Naive thymus-derived CD8-positive, alpha-beta T cell (primary cell): ENCODE measurements at regions not wholly inside any gene's neighbourhood (a gene's known extent, or its start where the extent isn't known, plus 50 kb on each side); places are given as distances from the start of the nearest gene placed in this dataset.

Source experiments
- ATAC-seq, 2 donors: fragments of 150-1000 bp; cut with Tn5 transposase in 1 of 2; sonication (Bioruptor Pico), chemical (Tn5 transposase) in 1 of 2; 1 replicate in 1 of 2; 2 replicates in 1 of 2; pipeline ENCODE4 v1.10.0; 2021; ENCODE audit warnings: mild to moderate bottlenecking in 2 of 2, moderate library complexity in 2 of 2
- POLR2A ChIA-PET: fragments of 350-600 bp; sonication (Branson Sonifier 250); formaldehyde crosslinking; loops from one replicate; lab custom pipeline; 2021; ENCODE audit warnings: antibody characterized with exemption; lab: Charles Lee
- DNase-seq, 10 donors: peaks; one replicate each; pipeline versions ENCODE4 v3.0.0 to v3.0.0-alpha.2; 2020 to 2022
- H3K27ac Mint-ChIP-seq, 10 donors: one replicate each; pipeline ENCODE4 v1.8.0; 2020 to 2022; ENCODE audit warnings: mild to moderate bottlenecking in 10 of 10, mixed read lengths in 10 of 10, moderate library complexity in 4 of 10, inconsistent platforms in 1 of 10
- H3K27me3 Mint-ChIP-seq, 5 donors: one replicate each; pipeline ENCODE4 v1.8.0; 2021 to 2022; ENCODE audit warnings: mixed read lengths in 5 of 5
- H3K36me3 Mint-ChIP-seq, 3 donors: one replicate each; pipeline ENCODE4 v1.8.0; 2020 to 2022; ENCODE audit warnings: mixed read lengths in 3 of 3, mild to moderate bottlenecking in 2 of 3, inconsistent platforms in 1 of 3
- H3K4me1 Mint-ChIP-seq, 4 donors: one replicate each; pipeline ENCODE4 v1.8.0; 2021 to 2022; ENCODE audit warnings: mixed read lengths in 4 of 4
- H3K4me3 Mint-ChIP-seq, 10 donors: one replicate each; pipeline ENCODE4 v1.8.0; 2020 to 2022; ENCODE audit warnings: mild to moderate bottlenecking in 10 of 10, mixed read lengths in 10 of 10, moderate library complexity in 6 of 10, inconsistent platforms in 1 of 10
- H3K9me3 Mint-ChIP-seq, 9 donors: one replicate each; pipeline ENCODE4 v1.8.0; 2020 to 2022; ENCODE audit warnings: mixed read lengths in 9 of 9, mild to moderate bottlenecking in 3 of 9, inconsistent platforms in 1 of 9, moderate library complexity in 1 of 9

GRCh38 chrX:40182615-40183014 is 84.9 kb upstream of the BCOR start:
- Mint-ChIP-seq H3K4me1 (peaks cover 0 to 17% (median 11%) of the 10 kb centered on the region in 4 donors), H3K27me3 (no peaks in the 10 kb centered on the region), H3K36me3 (peaks cover 0 to 10% (median 0%) of the 10 kb centered on the region in 3 donors), H3K9me3 (peaks cover 0 to 13% (median 10%) of the 10 kb centered on the region in 9 donors), H3K4me3 (no peak overlapping the region), H3K27ac (no peak overlapping the region)
- DNase-seq (no peak), ATAC-seq (no peak)
- POLR2A ChIA-PET = no interaction called here

GRCh38 chrX:40182095-40182494 is 84.3 kb upstream of the BCOR start:
- Mint-ChIP-seq H3K4me1 (peaks cover 2 to 22% (median 15%) of the 10 kb centered on the region in 4 donors), H3K27me3 (no peaks in the 10 kb centered on the region), H3K4me3 (no peak overlapping the region), H3K9me3 (peaks cover 0 to 13% (median 10%) of the 10 kb centered on the region in 9 donors), H3K27ac (no peak overlapping the region), H3K36me3 (peaks cover 0 to 10% (median 0%) of the 10 kb centered on the region in 3 donors)
- ATAC-seq (no peak), DNase-seq (no peak)
- POLR2A ChIA-PET = no interaction called here

GRCh38 chrX:40179283-40179682 is 81.5 kb upstream of the BCOR start:
- no peaks in the 10 kb centered on the region for H3K27me3 Mint-ChIP-seq
- H3K9me3 Mint-ChIP-seq = peaks cover 0 to 4% (median 0%) of the 10 kb centered on the region in 9 donors
- POLR2A ChIA-PET = interaction anchor here (1.1 to 16.4 kb wide), 3 partner anchors 14 to 82 kb away, joined by 3 to 269 read pairs (median 4); partner anchors contain the start of gene BCOR
- no peak overlapping the region for H3K4me3 Mint-ChIP-seq
- ATAC-seq (no peak), DNase-seq (no peak)
- H3K4me1 Mint-ChIP-seq = peaks cover 7 to 29% (median 18%) of the 10 kb centered on the region in 4 donors
- H3K27ac Mint-ChIP-seq = peak overlapping the region in 3 of 10 donors; percentile 15 to 49 (median 32)
- no peaks in the 10 kb centered on the region for H3K36me3 Mint-ChIP-seq

GRCh38 chrX:40177942-40178715 is 80.4 kb upstream of the BCOR start:
- POLR2A ChIA-PET = interaction anchor here (1.0 to 16.4 kb wide), 14 partner anchors 12 to 907 kb away, joined by 3 to 269 read pairs (median 10); partner anchors contain the start of genes BCOR and USP9X
- no peaks in the 10 kb centered on the region for H3K27me3 Mint-ChIP-seq
- ATAC-seq (no peak), DNase-seq (peak in 1 of 10 donors; percentile 14)
- peak overlapping the region; percentile 46 to 94 (median 90) for H3K4me3 Mint-ChIP-seq
- no peaks in the 10 kb centered on the region for H3K36me3 Mint-ChIP-seq
- peaks cover 0 to 4% (median 0%) of the 10 kb centered on the region in 9 donors for H3K9me3 Mint-ChIP-seq
- H3K4me1 Mint-ChIP-seq = peaks cover 10 to 40% (median 25%) of the 10 kb centered on the region in 4 donors
- peak overlapping the region; percentile 23 to 100 (median 99) for H3K27ac Mint-ChIP-seq

- Mint-ChIP-seq H3K4me1 (peaks cover 14 to 44% (median 30%) of the 10 kb centered on the region in 4 donors), H3K4me3 (peak overlapping the region; percentile 84 to 94 (median 90)), H3K36me3 (no peaks in the 10 kb centered on the region), H3K27ac (peak overlapping the region; percentile 95 to 100 (median 99)), H3K27me3 (no peaks in the 10 kb centered on the region), H3K9me3 (peaks cover 0 to 4% (median 0%) of the 10 kb centered on the region in 9 donors)
- POLR2A ChIA-PET = interaction anchor here (0.8 to 16.4 kb wide), 18 partner anchors 11 to 907 kb away, joined by 3 to 269 read pairs (median 7); partner anchors contain the start of genes BCOR and USP9X
- ATAC-seq (no peak), DNase-seq (no peak)
Observed at GRCh38 chrX:40177489-40177888, 79.7 kb upstream of the BCOR start.

- H3K4me1 Mint-ChIP-seq = peaks cover 14 to 44% (median 30%) of the 10 kb centered on the region in 4 donors
- DNase-seq (peak in 1 of 10 donors; percentile 17), ATAC-seq (peak; percentile 12 to 21)
- peak overlapping the region; percentile 84 to 94 (median 90) for H3K4me3 Mint-ChIP-seq
- H3K36me3 Mint-ChIP-seq = no peaks in the 10 kb centered on the region
- POLR2A ChIA-PET = interaction anchor here (0.7 to 16.4 kb wide), 27 partner anchors 10 to 1159 kb away, joined by 3 to 269 read pairs (median 5); partner anchors contain the start of genes BCOR, DDX3X and USP9X
- H3K27ac Mint-ChIP-seq = peak overlapping the region; percentile 95 to 100 (median 99)
- no peaks in the 10 kb centered on the region for H3K27me3 Mint-ChIP-seq
- H3K9me3 Mint-ChIP-seq = peaks cover 0 to 6% (median 0%) of the 10 kb centered on the region in 9 donors
Observed at GRCh38 chrX:40177117-40177430, 79.3 kb upstream of the BCOR start.

GRCh38 chrX:40176351-40177116 is 78.8 kb upstream of the BCOR start:
- ATAC-seq (peak; percentile 44 to 58), DNase-seq (peak; percentile 71 to 90 (median 80))
- peak overlapping the region; percentile 96 to 100 (median 99) for H3K27ac Mint-ChIP-seq
- H3K27me3 Mint-ChIP-seq = no peaks in the 10 kb centered on the region
- peaks cover 14 to 44% (median 30%) of the 10 kb centered on the region in 4 donors for H3K4me1 Mint-ChIP-seq
- H3K9me3 Mint-ChIP-seq = peaks cover 0 to 7% (median 0%) of the 10 kb centered on the region in 9 donors
- peak overlapping the region; percentile 88 to 94 (median 91) for H3K4me3 Mint-ChIP-seq
- H3K36me3 Mint-ChIP-seq = no peaks in the 10 kb centered on the region
- POLR2A ChIA-PET = interaction anchor here (0.7 to 16.4 kb wide), 27 partner anchors 10 to 1360 kb away, joined by 3 to 269 read pairs (median 6); partner anchors contain the start of genes BCOR, DDX3X and USP9X

GRCh38 chrX:40175511-40176350 is 78.0 kb upstream of the BCOR start:
- POLR2A ChIA-PET = interaction anchor here (0.9 to 16.4 kb wide), 22 partner anchors 9 to 1359 kb away, joined by 3 to 269 read pairs (median 6); partner anchors contain the start of genes BCOR and USP9X

GRCh38 chrX:40174854-40175510 is 77.2 kb upstream of the BCOR start:
- peak in 1 of 10 donors; percentile 40 for DNase-seq
- POLR2A ChIA-PET = interaction anchor here (0.7 to 16.4 kb wide), 7 partner anchors 9 to 879 kb away, joined by 3 to 269 read pairs (median 4); partner anchors contain the start of gene BCOR

More at GRCh38 chrX:40175511-40176350, 78.0 kb upstream of the BCOR start:
- ATAC-seq (peak; percentile 40 to 54), DNase-seq (peak; percentile 54 to 92 (median 76))
- peak overlapping the region; percentile 88 to 94 (median 91) for H3K4me3 Mint-ChIP-seq
- no peaks in the 10 kb centered on the region for H3K36me3 Mint-ChIP-seq
- H3K27me3 Mint-ChIP-seq = no peaks in the 10 kb centered on the region
- H3K4me1 Mint-ChIP-seq = peaks cover 15 to 49% (median 34%) of the 10 kb centered on the region in 4 donors
- H3K9me3 Mint-ChIP-seq = peaks cover 0 to 7% (median 0%) of the 10 kb centered on the region in 9 donors
- peak overlapping the region; percentile 96 to 100 (median 99) for H3K27ac Mint-ChIP-seq

GRCh38 chrX:40174001-40174853 is 76.5 kb upstream of the BCOR start:
- POLR2A ChIA-PET = interaction anchor here (0.7 to 16.4 kb wide), 8 partner anchors 8 to 878 kb away, joined by 3 to 269 read pairs (median 4); partner anchors contain the start of gene BCOR
- peak in 3 of 10 donors; percentile 37 to 42 (median 38) for DNase-seq
- peak overlapping the region; percentile 88 to 94 (median 92) for H3K4me3 Mint-ChIP-seq
- H3K36me3 Mint-ChIP-seq = no peaks in the 10 kb centered on the region
- H3K27me3 Mint-ChIP-seq = no peaks in the 10 kb centered on the region
- H3K27ac Mint-ChIP-seq = peak overlapping the region; percentile 96 to 100 (median 98)
- H3K9me3 Mint-ChIP-seq = peaks cover 0 to 7% (median 0%) of the 10 kb centered on the region in 9 donors
- H3K4me1 Mint-ChIP-seq = peaks cover 18 to 54% (median 43%) of the 10 kb centered on the region in 4 donors
- ATAC-seq = no peak

More at GRCh38 chrX:40174854-40175510, 77.2 kb upstream of the BCOR start:
- peak overlapping the region; percentile 88 to 94 (median 92) for H3K4me3 Mint-ChIP-seq
- H3K4me1 Mint-ChIP-seq = peaks cover 17 to 54% (median 38%) of the 10 kb centered on the region in 4 donors
- ATAC-seq = peak; percentile 2 to 8
- peak overlapping the region; percentile 96 to 100 (median 99) for H3K27ac Mint-ChIP-seq
- H3K36me3 Mint-ChIP-seq = no peaks in the 10 kb centered on the region
- H3K9me3 Mint-ChIP-seq = peaks cover 0 to 7% (median 0%) of the 10 kb centered on the region in 9 donors
- H3K27me3 Mint-ChIP-seq = no peaks in the 10 kb centered on the region
